ENCODE measurements at regions not wholly inside any gene's neighbourhood (a gene's known extent, or its start where the extent isn't known, plus 50 kb on each side); places are given as distances from the start of the nearest gene placed in this dataset.

DNA sequence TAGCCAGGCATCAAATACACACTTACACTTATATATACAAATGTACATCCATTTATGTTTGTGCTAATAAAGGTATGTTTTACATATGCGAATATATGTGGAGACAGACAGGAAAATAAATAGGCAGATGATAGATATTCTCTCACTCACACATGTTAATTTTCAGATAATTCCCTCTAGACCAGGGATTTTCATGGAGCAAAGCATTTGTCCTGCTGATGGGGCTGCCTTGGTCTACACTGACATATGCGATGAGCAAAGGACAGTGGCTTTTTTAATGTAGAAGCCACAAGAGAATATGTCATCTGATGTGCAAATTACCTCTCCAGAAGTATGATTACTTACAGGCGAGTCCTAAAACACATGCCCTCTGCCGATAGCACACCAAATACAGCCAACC, 224.5 kb downstream of the VEGFC start:
- CTCF ChIA-PET, result no interaction called here
- no peak for DNase-seq (ENCODE audit: extremely low spot score)
- TF ChIP-seq BHLHE40 (IDR thresholded peaks at IDR 0.05; ENCODE audit: borderline replicate concordance) (no peak), ZNF384 (IDR thresholded peaks at IDR 0.05) (no peak), NFRKB (IDR thresholded peaks at IDR 0.05) (no peak), SUZ12 (IDR thresholded peaks at IDR 0.05) (no peak), FOXM1 (IDR thresholded peaks at IDR 0.05; ENCODE audit: borderline replicate concordance) (no peak), TARDBP (IDR thresholded peaks at IDR 0.05) (no peak), LEF1 (IDR thresholded peaks at IDR 0.05; ENCODE audit: borderline replicate concordance) (no peak), SP1 (IDR thresholded peaks at IDR 0.05) (no peak), FOXA1 (IDR thresholded peaks at IDR 0.05) (no peak), FOXK2 (IDR thresholded peaks at IDR 0.05) (no peak)
- TF ChIP-seq, protein P1, sequence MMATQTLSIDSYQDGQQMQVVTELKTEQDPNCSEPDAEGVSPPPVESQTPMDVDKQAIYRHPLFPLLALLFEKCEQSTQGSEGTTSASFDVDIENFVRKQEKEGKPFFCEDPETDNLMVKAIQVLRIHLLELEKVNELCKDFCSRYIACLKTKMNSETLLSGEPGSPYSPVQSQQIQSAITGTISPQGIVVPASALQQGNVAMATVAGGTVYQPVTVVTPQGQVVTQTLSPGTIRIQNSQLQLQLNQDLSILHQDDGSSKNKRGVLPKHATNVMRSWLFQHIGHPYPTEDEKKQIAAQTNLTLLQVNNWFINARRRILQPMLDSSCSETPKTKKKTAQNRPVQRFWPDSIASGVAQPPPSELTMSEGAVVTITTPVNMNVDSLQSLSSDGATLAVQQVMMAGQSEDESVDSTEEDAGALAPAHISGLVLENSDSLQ (IDR thresholded peaks at IDR 0.05), result no peak
- POLR2A ChIA-PET, result no interaction called here

DNA sequence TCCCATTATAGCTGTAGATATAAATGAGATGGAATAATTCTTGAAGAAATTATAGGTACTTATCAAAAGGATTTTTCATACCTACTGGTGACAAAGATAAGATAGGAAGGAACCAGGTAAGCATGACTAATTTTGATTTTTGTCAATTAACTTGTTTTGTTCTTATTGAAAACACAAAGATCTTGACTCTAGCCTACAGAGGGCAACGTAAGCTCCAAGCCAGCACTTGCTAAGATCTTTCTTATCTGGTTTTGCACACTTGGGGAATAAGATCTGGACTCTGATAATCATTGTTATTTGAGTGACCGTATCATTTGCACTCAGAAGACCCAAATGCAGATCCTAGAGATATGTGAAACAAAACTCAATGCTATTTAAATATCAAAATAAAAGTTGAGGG, 223.4 kb downstream of the VEGFC start:
- POLR2A ChIA-PET, result no interaction called here
- TF ChIP-seq ARNT (IDR thresholded peaks at IDR 0.05) (no peak), LEF1 (IDR thresholded peaks at IDR 0.05; ENCODE audit: borderline replicate concordance) (no peak), NFRKB (IDR thresholded peaks at IDR 0.05) (no peak), FOXK2 (IDR thresholded peaks at IDR 0.05) (no peak), FOXA1 (IDR thresholded peaks at IDR 0.05) (no peak), HDGF (IDR thresholded peaks at IDR 0.05; ENCODE audit: borderline replicate concordance) (no peak), SUZ12 (IDR thresholded peaks at IDR 0.05) (no peak), SP1 (IDR thresholded peaks at IDR 0.05) (no peak), ELF4 (IDR thresholded peaks at IDR 0.05) (no peak), BHLHE40 (IDR thresholded peaks at IDR 0.05; ENCODE audit: borderline replicate concordance) (no peak), L3MBTL2 (conservative IDR thresholded peaks at IDR 0.05) (no peak), TARDBP (IDR thresholded peaks at IDR 0.05) (no peak), FOXM1 (IDR thresholded peaks at IDR 0.05; ENCODE audit: borderline replicate concordance) (no peak), ZNF384 (IDR thresholded peaks at IDR 0.05) (no peak), CTBP1 (IDR thresholded peaks at IDR 0.05; ENCODE audit: borderline replicate concordance) (no peak)
- TF ChIP-seq, protein P1 (IDR thresholded peaks at IDR 0.05), result no peak
- CTCF ChIA-PET, result interaction anchor here (1.2 kb wide), 2 partner anchors 72 to 478 kb away, joined by 3 read pairs; no protein-coding TSS in a partner anchor
- no peak for DNase-seq (ENCODE audit: extremely low spot score)

DNA sequence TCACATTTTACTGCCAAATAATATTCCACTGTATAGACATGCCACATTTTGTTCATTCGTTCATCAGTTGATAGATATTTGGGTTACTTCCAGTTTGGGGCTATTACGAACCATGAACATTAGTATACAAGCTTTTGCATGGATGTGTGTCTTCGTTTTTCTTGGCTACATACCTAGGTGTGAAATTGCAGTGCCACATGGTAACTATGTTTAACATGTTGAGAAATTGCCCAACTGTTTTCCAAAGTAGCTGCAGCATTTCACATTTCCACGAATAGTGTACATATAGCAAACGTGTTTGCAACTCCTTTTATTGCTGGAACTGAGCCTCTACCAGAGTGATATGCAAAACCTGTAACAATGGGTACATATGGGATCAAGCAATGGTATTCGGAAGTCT, 221.5 kb downstream of the VEGFC start:
- ChIA-PET CTCF (interaction anchor here (0.6 kb wide), 1 partner anchor 222 kb away, joined by 4 read pairs; the partner anchor contains the start of gene VEGFC), POLR2A (no interaction called here)
- TF ChIP-seq L3MBTL2 (conservative IDR thresholded peaks at IDR 0.05) (no peak), ARNT (IDR thresholded peaks at IDR 0.05) (no peak), TARDBP (IDR thresholded peaks at IDR 0.05) (no peak), NFRKB (IDR thresholded peaks at IDR 0.05) (no peak), SUZ12 (IDR thresholded peaks at IDR 0.05) (no peak), ELF4 (IDR thresholded peaks at IDR 0.05) (no peak), LEF1 (IDR thresholded peaks at IDR 0.05; ENCODE audit: borderline replicate concordance) (no peak), FOXA1 (IDR thresholded peaks at IDR 0.05) (no peak), FOXM1 (IDR thresholded peaks at IDR 0.05; ENCODE audit: borderline replicate concordance) (no peak), SP1 (IDR thresholded peaks at IDR 0.05) (no peak), HDGF (IDR thresholded peaks at IDR 0.05; ENCODE audit: borderline replicate concordance) (no peak), FOXK2 (IDR thresholded peaks at IDR 0.05) (no peak), ZNF384 (IDR thresholded peaks at IDR 0.05) (no peak)
- TF ChIP-seq, protein P1 (IDR thresholded peaks at IDR 0.05), result no peak
- no peak for DNase-seq (ENCODE audit: extremely low spot score)

DNA sequence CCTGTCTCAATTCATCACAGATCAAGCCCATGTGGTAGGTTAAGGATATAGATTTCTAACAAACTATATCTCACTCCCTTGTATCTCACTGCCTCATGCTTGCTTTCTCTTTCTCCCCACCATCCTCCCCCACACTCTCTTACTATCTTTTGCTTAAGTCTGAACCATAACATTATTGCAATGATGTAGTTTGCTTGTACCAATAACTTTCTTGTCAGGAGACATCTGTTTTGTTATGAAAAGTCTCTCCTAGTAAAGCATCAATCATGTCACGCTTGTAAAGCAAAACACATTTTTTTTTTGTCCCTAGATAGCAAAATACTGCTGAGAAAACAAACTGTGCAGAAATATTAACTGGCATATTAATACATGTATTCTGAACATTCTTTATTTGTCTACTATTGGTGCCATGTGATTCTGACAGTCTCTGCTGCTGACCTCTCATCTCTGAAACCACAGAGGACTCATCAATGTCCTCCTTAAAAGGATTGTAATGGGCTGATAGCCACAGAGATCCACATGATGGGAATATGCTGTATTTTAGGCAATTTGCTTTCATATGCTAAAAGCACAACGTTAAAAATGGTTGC, 217.5 kb downstream of the VEGFC start:
- ChIA-PET CTCF (no interaction called here), POLR2A (no interaction called here)
- no peak for TF ChIP-seq HDGF (IDR thresholded peaks at IDR 0.05; ENCODE audit: borderline replicate concordance)
- no peak for TF ChIP-seq FOXA1 (IDR thresholded peaks at IDR 0.05)
- TF ChIP-seq ELF4 (IDR thresholded peaks at IDR 0.05), result no peak
- no peak for TF ChIP-seq ZNF384 (IDR thresholded peaks at IDR 0.05)
- no peak for TF ChIP-seq CTBP1 (IDR thresholded peaks at IDR 0.05; ENCODE audit: borderline replicate concordance)
- no peak for TF ChIP-seq LEF1 (IDR thresholded peaks at IDR 0.05; ENCODE audit: borderline replicate concordance)
- TF ChIP-seq SUZ12 (IDR thresholded peaks at IDR 0.05), result no peak
- no peak for TF ChIP-seq BHLHE40 (IDR thresholded peaks at IDR 0.05; ENCODE audit: borderline replicate concordance)
- no peak for TF ChIP-seq L3MBTL2 (conservative IDR thresholded peaks at IDR 0.05)
- no peak for TF ChIP-seq NFRKB (IDR thresholded peaks at IDR 0.05)
- TF ChIP-seq SP1 (IDR thresholded peaks at IDR 0.05), result no peak
- TF ChIP-seq FOXK2 (IDR thresholded peaks at IDR 0.05), result no peak
- TF ChIP-seq ARNT (IDR thresholded peaks at IDR 0.05), result no peak
- TF ChIP-seq, protein P1 (IDR thresholded peaks at IDR 0.05), result no peak
- no peak for DNase-seq (ENCODE audit: extremely low spot score)

DNA sequence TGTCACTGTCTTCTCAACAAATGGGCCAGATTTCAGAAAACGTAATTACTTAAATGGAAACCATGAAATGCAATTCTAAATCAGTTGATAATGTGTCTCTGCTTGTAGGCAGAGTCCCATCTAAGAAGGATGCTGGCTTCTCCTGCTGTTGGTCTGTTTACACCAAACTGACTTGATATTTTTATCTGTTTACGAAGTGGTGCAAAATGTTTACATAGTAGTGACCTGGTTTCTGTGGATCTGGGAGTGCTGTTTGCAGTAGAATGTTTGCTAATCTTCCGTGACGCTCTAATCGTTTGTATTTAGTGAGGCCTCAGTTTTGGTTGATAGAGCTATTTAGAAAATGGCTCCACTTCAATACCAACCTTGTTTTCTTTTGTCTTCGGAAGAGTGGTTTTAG, 213.5 kb downstream of the VEGFC start:
- ChIA-PET CTCF (no interaction called here), POLR2A (no interaction called here)
- no peak for TF ChIP-seq BHLHE40 (IDR thresholded peaks at IDR 0.05; ENCODE audit: borderline replicate concordance)
- no peak for TF ChIP-seq LEF1 (IDR thresholded peaks at IDR 0.05; ENCODE audit: borderline replicate concordance)
- TF ChIP-seq ELF4 (IDR thresholded peaks at IDR 0.05), result no peak
- TF ChIP-seq ARNT (IDR thresholded peaks at IDR 0.05), result no peak
- TF ChIP-seq NFRKB (IDR thresholded peaks at IDR 0.05), result no peak
- TF ChIP-seq FOXA1 (IDR thresholded peaks at IDR 0.05), result no peak
- no peak for TF ChIP-seq SP1 (IDR thresholded peaks at IDR 0.05)
- no peak for TF ChIP-seq TARDBP (IDR thresholded peaks at IDR 0.05)
- no peak for TF ChIP-seq FOXK2 (IDR thresholded peaks at IDR 0.05)
- TF ChIP-seq, protein P1 (IDR thresholded peaks at IDR 0.05), result no peak
- TF ChIP-seq ZNF384 (IDR thresholded peaks at IDR 0.05), result no peak
- TF ChIP-seq FOXM1 (IDR thresholded peaks at IDR 0.05; ENCODE audit: borderline replicate concordance), result no peak
- no peak for TF ChIP-seq SUZ12 (IDR thresholded peaks at IDR 0.05)
- TF ChIP-seq HDGF (IDR thresholded peaks at IDR 0.05; ENCODE audit: borderline replicate concordance), result no peak
- TF ChIP-seq L3MBTL2 (conservative IDR thresholded peaks at IDR 0.05), result no peak
- TF ChIP-seq CTBP1 (IDR thresholded peaks at IDR 0.05; ENCODE audit: borderline replicate concordance), result no peak
- DNase-seq (ENCODE audit: extremely low spot score), result no peak

Measured in HEK293T (cell line).